ENCODE measurements at regions not wholly inside any gene's neighbourhood (a gene's known extent, or its start where the extent isn't known, plus 50 kb on each side); places are given as distances from the start of the nearest gene placed in this dataset.

- no peaks in the 10 kb centered on the region for H3K36me3 ChIP-seq (ENCODE audit: low read depth)
- no peak for ATAC-seq (ENCODE audit: low read depth)
- no peak for TF ChIP-seq CTCF (IDR thresholded peaks at IDR 0.05; ENCODE audit: poor library complexity, severe bottlenecking)
- DNase-seq (ENCODE audit: low spot score), result no peak
- no peaks in the 10 kb centered on the region for H3K4me1 ChIP-seq (ENCODE audit: insufficient read depth, poor library complexity, severe bottlenecking)
- H3K27me3 ChIP-seq (ENCODE audit: insufficient read depth, poor library complexity, severe bottlenecking), result no peaks in the 10 kb centered on the region
- H3K9me3 ChIP-seq (ENCODE audit: severe bottlenecking), result no peaks in the 10 kb centered on the region
- no peak overlapping the region for H3K4me3 ChIP-seq (ENCODE audit: severe bottlenecking)
- H3K27ac ChIP-seq (ENCODE audit: poor library complexity, severe bottlenecking), result no peak overlapping the region
Measured at GRCh38 chr3:162498626-162499025, 1002.0 kb downstream of the OTOL1 start.

DNA sequence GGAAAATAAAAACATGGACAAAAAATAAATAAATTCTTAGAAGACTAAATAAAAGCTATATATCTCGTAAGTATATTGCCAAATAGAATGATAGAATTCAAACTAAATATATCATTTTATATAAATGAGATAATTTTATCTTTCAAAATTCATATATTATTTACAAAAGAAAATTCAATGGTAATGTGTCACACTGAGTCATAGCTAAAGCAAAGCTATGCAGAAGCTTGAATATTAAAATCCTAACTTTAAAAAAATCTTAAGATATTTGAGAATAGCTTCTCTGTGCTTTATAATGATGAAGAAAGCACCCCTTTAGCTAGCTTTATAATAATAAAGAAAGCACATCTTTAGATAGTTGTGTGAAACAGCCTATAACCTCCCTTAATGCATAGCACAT lies 1010.8 kb downstream of the OTOL1 start:
- no peak for TF ChIP-seq CTCF (IDR thresholded peaks at IDR 0.05; ENCODE audit: poor library complexity, severe bottlenecking)

DNA sequence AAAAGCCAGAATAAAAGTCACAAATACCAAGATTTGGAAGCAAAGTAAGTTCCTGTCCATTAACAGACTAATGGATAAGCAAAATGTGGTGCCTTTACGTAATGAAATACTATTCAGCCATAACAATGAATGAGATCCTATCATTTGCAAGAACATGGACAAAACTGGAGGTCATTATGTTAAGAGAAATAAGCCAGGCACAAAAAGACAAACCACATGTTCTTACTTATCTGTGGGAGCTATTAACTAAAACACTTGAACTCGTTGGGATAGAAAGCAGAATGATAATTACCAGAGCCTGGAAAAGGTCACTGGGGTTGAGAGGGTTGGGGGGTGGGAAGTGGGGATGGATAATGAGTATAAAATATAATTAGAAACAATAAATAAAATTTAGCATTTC lies 1015.9 kb downstream of the OTOL1 start:
- H3K4me1 ChIP-seq (ENCODE audit: insufficient read depth, poor library complexity, severe bottlenecking), result peaks cover 4% of the 10 kb centered on the region
- no peak for DNase-seq (ENCODE audit: low spot score)
- TF ChIP-seq CTCF (IDR thresholded peaks at IDR 0.05; ENCODE audit: poor library complexity, severe bottlenecking), result no peak
- H3K36me3 ChIP-seq (ENCODE audit: low read depth), result no peaks in the 10 kb centered on the region
- H3K9me3 ChIP-seq (ENCODE audit: severe bottlenecking), result no peaks in the 10 kb centered on the region
- H3K27me3 ChIP-seq (ENCODE audit: insufficient read depth, poor library complexity, severe bottlenecking), result no peaks in the 10 kb centered on the region
- ATAC-seq (ENCODE audit: low read depth), result no peak
- no peak overlapping the region for H3K27ac ChIP-seq (ENCODE audit: poor library complexity, severe bottlenecking)
- no peak overlapping the region for H3K4me3 ChIP-seq (ENCODE audit: severe bottlenecking)

More for the DNA sequence above, 1010.8 kb downstream of the OTOL1 start:
- Histone ChIP-seq H3K4me3 (ENCODE audit: severe bottlenecking) (no peak overlapping the region), H3K27me3 (ENCODE audit: insufficient read depth, poor library complexity, severe bottlenecking) (no peaks in the 10 kb centered on the region), H3K4me1 (ENCODE audit: insufficient read depth, poor library complexity, severe bottlenecking) (peaks cover 10% of the 10 kb centered on the region), H3K27ac (ENCODE audit: poor library complexity, severe bottlenecking) (no peak overlapping the region), H3K9me3 (ENCODE audit: severe bottlenecking) (no peaks in the 10 kb centered on the region), H3K36me3 (ENCODE audit: low read depth) (no peaks in the 10 kb centered on the region)
- ATAC-seq (ENCODE audit: low read depth) (no peak), DNase-seq (ENCODE audit: low spot score) (no peak)

DNA sequence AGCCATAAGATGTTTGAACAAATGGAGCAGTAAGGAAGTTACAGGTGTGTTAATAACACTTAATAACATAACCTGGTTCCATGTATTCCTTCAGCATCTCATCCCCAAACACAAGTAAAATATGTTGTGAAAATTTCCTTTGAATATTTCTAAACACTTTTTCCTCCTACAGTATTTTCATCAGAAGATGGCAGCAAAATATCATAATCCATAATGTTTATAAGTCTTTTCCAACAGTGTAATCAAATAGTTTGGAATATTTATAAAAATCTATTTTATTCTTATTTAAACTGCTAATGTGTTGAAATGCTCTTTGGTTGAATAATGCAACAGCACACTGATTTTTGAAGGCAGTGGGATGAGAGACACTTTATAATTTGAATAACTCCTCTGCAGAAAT lies 1020.5 kb downstream of the OTOL1 start:
- ATAC-seq (ENCODE audit: low read depth) (no peak), DNase-seq (ENCODE audit: low spot score) (no peak)
- Histone ChIP-seq H3K4me3 (ENCODE audit: severe bottlenecking) (no peak overlapping the region), H3K27ac (ENCODE audit: poor library complexity, severe bottlenecking) (no peak overlapping the region), H3K9me3 (ENCODE audit: severe bottlenecking) (no peaks in the 10 kb centered on the region), H3K36me3 (ENCODE audit: low read depth) (no peaks in the 10 kb centered on the region), H3K4me1 (ENCODE audit: insufficient read depth, poor library complexity, severe bottlenecking) (no peaks in the 10 kb centered on the region), H3K27me3 (ENCODE audit: insufficient read depth, poor library complexity, severe bottlenecking) (no peaks in the 10 kb centered on the region)
- peak; percentile 12 for TF ChIP-seq CTCF (IDR thresholded peaks at IDR 0.05; ENCODE audit: poor library complexity, severe bottlenecking)

GRCh38 chr3:162521669-162522068 lies 1025.1 kb downstream of the OTOL1 start:
- no peak for TF ChIP-seq CTCF (IDR thresholded peaks at IDR 0.05; ENCODE audit: poor library complexity, severe bottlenecking)
- Histone ChIP-seq H3K4me1 (ENCODE audit: insufficient read depth, poor library complexity, severe bottlenecking) (peaks cover 7% of the 10 kb centered on the region), H3K27me3 (ENCODE audit: insufficient read depth, poor library complexity, severe bottlenecking) (no peaks in the 10 kb centered on the region), H3K4me3 (ENCODE audit: severe bottlenecking) (no peak overlapping the region), H3K27ac (ENCODE audit: poor library complexity, severe bottlenecking) (no peak overlapping the region), H3K36me3 (ENCODE audit: low read depth) (no peaks in the 10 kb centered on the region), H3K9me3 (ENCODE audit: severe bottlenecking) (no peaks in the 10 kb centered on the region)
- DNase-seq (ENCODE audit: low spot score) (no peak), ATAC-seq (ENCODE audit: low read depth) (no peak)

Measured in RWPE2 (cell line).